ENCODE measurements at regions not wholly inside any gene's neighbourhood (a gene's known extent, or its start where the extent isn't known, plus 50 kb on each side); places are given as distances from the start of the nearest gene placed in this dataset.
"Not testable (repeated sequence)": the region's sequence is repeated elsewhere in the genome, so short reads cannot be mapped to it uniquely, and the experiment has no call there.

GRCh38 chr4:11976726-11977263 is 548.1 kb upstream of the HS3ST1 start:
- H3K4me1 ChIP-seq (ENCODE audit: control insufficient read depth in 5 of 5, insufficient read depth in 5 of 5, low read length in 5 of 5): no peaks in the 10 kb centered on the region
- no peaks in the 10 kb centered on the region for H3K36me3 ChIP-seq (ENCODE audit: control insufficient read depth in 5 of 5, insufficient read depth in 5 of 5, low read length in 5 of 5)
- no peak overlapping the region for H3K4me3 ChIP-seq (ENCODE audit: low read depth in 1 of 5, low read length in 5 of 5)
- H3K9ac ChIP-seq (ENCODE audit: low read length in 5 of 5): no peak overlapping the region
- H3K27ac ChIP-seq (ENCODE audit: low read depth, low read length): no peak overlapping the region
- no peaks in the 10 kb centered on the region for H3K9me3 ChIP-seq (ENCODE audit: control insufficient read depth in 5 of 5, low read length in 5 of 5)
- H3K27me3 ChIP-seq (ENCODE audit: control insufficient read depth in 5 of 5, insufficient read depth in 4 of 5, low read length in 5 of 5): no peaks in the 10 kb centered on the region

- no peaks in the 10 kb centered on the region for H3K27me3 ChIP-seq (ENCODE audit: control insufficient read depth in 5 of 5, insufficient read depth in 4 of 5, low read length in 5 of 5)
- H3K9me3 ChIP-seq (ENCODE audit: control insufficient read depth in 5 of 5, low read length in 5 of 5): no peaks in the 10 kb centered on the region
- no peak overlapping the region for H3K27ac ChIP-seq (ENCODE audit: low read depth, low read length)
- H3K9ac ChIP-seq (ENCODE audit: low read length in 5 of 5): no peak overlapping the region
- H3K4me1 ChIP-seq (ENCODE audit: control insufficient read depth in 5 of 5, insufficient read depth in 5 of 5, low read length in 5 of 5): no peaks in the 10 kb centered on the region
- H3K36me3 ChIP-seq (ENCODE audit: control insufficient read depth in 5 of 5, insufficient read depth in 5 of 5, low read length in 5 of 5): no peaks in the 10 kb centered on the region
- H3K4me3 ChIP-seq (ENCODE audit: low read depth in 1 of 5, low read length in 5 of 5): no peak overlapping the region
Observed at GRCh38 chr4:11973270-11973669, 544.6 kb upstream of the HS3ST1 start.

- Histone ChIP-seq H3K36me3 (ENCODE audit: control insufficient read depth in 5 of 5, insufficient read depth in 5 of 5, low read length in 5 of 5) (no peaks in the 10 kb centered on the region), H3K4me3 (ENCODE audit: low read depth in 1 of 5, low read length in 5 of 5) (no peak overlapping the region), H3K4me1 (ENCODE audit: control insufficient read depth in 5 of 5, insufficient read depth in 5 of 5, low read length in 5 of 5) (no peaks in the 10 kb centered on the region), H3K9me3 (ENCODE audit: control insufficient read depth in 5 of 5, low read length in 5 of 5) (no peaks in the 10 kb centered on the region), H3K27ac (ENCODE audit: low read depth, low read length) (no peak overlapping the region), H3K9ac (ENCODE audit: low read length in 5 of 5) (no peak overlapping the region), H3K27me3 (ENCODE audit: control insufficient read depth in 5 of 5, insufficient read depth in 4 of 5, low read length in 5 of 5) (no peaks in the 10 kb centered on the region)
Observed at GRCh38 chr4:11970754-11971153, 542.1 kb upstream of the HS3ST1 start.

- H3K36me3 ChIP-seq (ENCODE audit: control insufficient read depth in 5 of 5, insufficient read depth in 5 of 5, low read length in 5 of 5): no peaks in the 10 kb centered on the region
- no peak overlapping the region for H3K27ac ChIP-seq (ENCODE audit: low read depth, low read length)
- no peak overlapping the region for H3K4me3 ChIP-seq (ENCODE audit: low read depth in 1 of 5, low read length in 5 of 5)
- peaks cover 0 to 3% (median 0%) of the 10 kb centered on the region in 5 donors for H3K9me3 ChIP-seq (ENCODE audit: control insufficient read depth in 5 of 5, low read length in 5 of 5)
- H3K4me1 ChIP-seq (ENCODE audit: control insufficient read depth in 5 of 5, insufficient read depth in 5 of 5, low read length in 5 of 5): no peaks in the 10 kb centered on the region
- no peaks in the 10 kb centered on the region for H3K27me3 ChIP-seq (ENCODE audit: control insufficient read depth in 5 of 5, insufficient read depth in 4 of 5, low read length in 5 of 5)
- no peak overlapping the region for H3K9ac ChIP-seq (ENCODE audit: low read length in 5 of 5)
Observed at GRCh38 chr4:11966782-11967181, 538.1 kb upstream of the HS3ST1 start.

GRCh38 chr4:11954093-11954492 is 525.4 kb upstream of the HS3ST1 start:
- Histone ChIP-seq H3K9ac (ENCODE audit: low read length in 5 of 5) (no peak overlapping the region), H3K36me3 (ENCODE audit: control insufficient read depth in 5 of 5, insufficient read depth in 5 of 5, low read length in 5 of 5) (no peaks in the 10 kb centered on the region), H3K27me3 (ENCODE audit: control insufficient read depth in 5 of 5, insufficient read depth in 4 of 5, low read length in 5 of 5) (no peaks in the 10 kb centered on the region), H3K4me1 (ENCODE audit: control insufficient read depth in 5 of 5, insufficient read depth in 5 of 5, low read length in 5 of 5) (no peaks in the 10 kb centered on the region), H3K27ac (ENCODE audit: low read depth, low read length) (no peak overlapping the region), H3K4me3 (ENCODE audit: low read depth in 1 of 5, low read length in 5 of 5) (no peak overlapping the region), H3K9me3 (ENCODE audit: control insufficient read depth in 5 of 5, low read length in 5 of 5) (no peaks in the 10 kb centered on the region)

GRCh38 chr4:11949355-11949754 is 520.7 kb upstream of the HS3ST1 start:
- Histone ChIP-seq H3K9me3 (ENCODE audit: control insufficient read depth in 5 of 5, low read length in 5 of 5) (no peaks in the 10 kb centered on the region), H3K4me3 (ENCODE audit: low read depth in 1 of 5, low read length in 5 of 5) (no peak overlapping the region)

GRCh38 chr4:11947629-11948028 is 518.9 kb upstream of the HS3ST1 start:
- not testable (repeated sequence) for H3K27me3 ChIP-seq (ENCODE audit: control insufficient read depth in 5 of 5, insufficient read depth in 4 of 5, low read length in 5 of 5); H3K9me3 ChIP-seq (ENCODE audit: control insufficient read depth in 5 of 5, low read length in 5 of 5); H3K9ac ChIP-seq (ENCODE audit: low read length in 5 of 5); H3K36me3 ChIP-seq (ENCODE audit: control insufficient read depth in 5 of 5, insufficient read depth in 5 of 5, low read length in 5 of 5); H3K27ac ChIP-seq (ENCODE audit: low read depth, low read length); H3K4me1 ChIP-seq (ENCODE audit: control insufficient read depth in 5 of 5, insufficient read depth in 5 of 5, low read length in 5 of 5); H3K4me3 ChIP-seq (ENCODE audit: low read depth in 1 of 5, low read length in 5 of 5)

More at GRCh38 chr4:11949355-11949754, 520.7 kb upstream of the HS3ST1 start:
- H3K4me1 ChIP-seq (ENCODE audit: control insufficient read depth in 5 of 5, insufficient read depth in 5 of 5, low read length in 5 of 5): no peaks in the 10 kb centered on the region
- H3K27ac ChIP-seq (ENCODE audit: low read depth, low read length): no peak overlapping the region
- H3K27me3 ChIP-seq (ENCODE audit: control insufficient read depth in 5 of 5, insufficient read depth in 4 of 5, low read length in 5 of 5): no peaks in the 10 kb centered on the region
- H3K36me3 ChIP-seq (ENCODE audit: control insufficient read depth in 5 of 5, insufficient read depth in 5 of 5, low read length in 5 of 5): no peaks in the 10 kb centered on the region
- no peak overlapping the region for H3K9ac ChIP-seq (ENCODE audit: low read length in 5 of 5)

- Histone ChIP-seq H3K4me1 (ENCODE audit: control insufficient read depth in 5 of 5, insufficient read depth in 5 of 5, low read length in 5 of 5) (no peaks in the 10 kb centered on the region), H3K36me3 (ENCODE audit: control insufficient read depth in 5 of 5, insufficient read depth in 5 of 5, low read length in 5 of 5) (no peaks in the 10 kb centered on the region), H3K9me3 (ENCODE audit: control insufficient read depth in 5 of 5, low read length in 5 of 5) (peaks cover 0 to 4% (median 0%) of the 10 kb centered on the region in 5 donors), H3K27ac (ENCODE audit: low read depth, low read length) (no peak overlapping the region), H3K9ac (ENCODE audit: low read length in 5 of 5) (no peak overlapping the region), H3K27me3 (ENCODE audit: control insufficient read depth in 5 of 5, insufficient read depth in 4 of 5, low read length in 5 of 5) (no peaks in the 10 kb centered on the region), H3K4me3 (ENCODE audit: low read depth in 1 of 5, low read length in 5 of 5) (no peak overlapping the region)
Observed at GRCh38 chr4:11937941-11938340, 509.2 kb upstream of the HS3ST1 start.

GRCh38 chr4:11931266-11931820 is 502.6 kb upstream of the HS3ST1 start:
- H3K27ac ChIP-seq (ENCODE audit: low read depth, low read length): no peak overlapping the region

GRCh38 chr4:11929080-11929479 is 500.4 kb upstream of the HS3ST1 start:
- Histone ChIP-seq H3K9ac (ENCODE audit: low read length in 5 of 5) (no peak overlapping the region), H3K36me3 (ENCODE audit: control insufficient read depth in 5 of 5, insufficient read depth in 5 of 5, low read length in 5 of 5) (no peaks in the 10 kb centered on the region), H3K27me3 (ENCODE audit: control insufficient read depth in 5 of 5, insufficient read depth in 4 of 5, low read length in 5 of 5) (no peaks in the 10 kb centered on the region), H3K9me3 (ENCODE audit: control insufficient read depth in 5 of 5, low read length in 5 of 5) (peaks cover 0 to 7% (median 0%) of the 10 kb centered on the region in 5 donors), H3K4me1 (ENCODE audit: control insufficient read depth in 5 of 5, insufficient read depth in 5 of 5, low read length in 5 of 5) (no peaks in the 10 kb centered on the region), H3K4me3 (ENCODE audit: low read depth in 1 of 5, low read length in 5 of 5) (no peak overlapping the region), H3K27ac (ENCODE audit: low read depth, low read length) (no peak overlapping the region)

More at GRCh38 chr4:11931266-11931820, 502.6 kb upstream of the HS3ST1 start:
- H3K27me3 ChIP-seq (ENCODE audit: control insufficient read depth in 5 of 5, insufficient read depth in 4 of 5, low read length in 5 of 5): no peaks in the 10 kb centered on the region
- no peaks in the 10 kb centered on the region for H3K36me3 ChIP-seq (ENCODE audit: control insufficient read depth in 5 of 5, insufficient read depth in 5 of 5, low read length in 5 of 5)
- H3K4me3 ChIP-seq (ENCODE audit: low read depth in 1 of 5, low read length in 5 of 5): no peak overlapping the region
- peaks cover 0 to 7% (median 0%) of the 10 kb centered on the region in 5 donors for H3K9me3 ChIP-seq (ENCODE audit: control insufficient read depth in 5 of 5, low read length in 5 of 5)
- no peaks in the 10 kb centered on the region for H3K4me1 ChIP-seq (ENCODE audit: control insufficient read depth in 5 of 5, insufficient read depth in 5 of 5, low read length in 5 of 5)
- H3K9ac ChIP-seq (ENCODE audit: low read length in 5 of 5): no peak overlapping the region

Data from subcutaneous abdominal adipose tissue (tissue), 5 donors.